ENCODE measurements at regions not wholly inside any gene's neighbourhood (a gene's known extent, or its start where the extent isn't known, plus 50 kb on each side); places are given as distances from the start of the nearest gene placed in this dataset.
A peak's percentile ranks its signal among the peaks of the same experiment; 100 is the strongest.

- peak in 1 of 2 donors; percentile 29 for DNase-seq
Observed at GRCh38 chr6:7468382-7469081, 72.9 kb upstream of the DSP start.

- DNase-seq = no peak
Observed at GRCh38 chr6:7469696-7470095, 71.8 kb upstream of the DSP start.

GRCh38 chr6:7471171-7471570 lies 70.3 kb upstream of the DSP start:
- no peak for DNase-seq

GRCh38 chr6:7473805-7474719 lies 67.4 kb upstream of the DSP start:
- no peak for DNase-seq

- no peak for DNase-seq
Observed at GRCh38 chr6:7475081-7475480, 66.4 kb upstream of the DSP start.

- DNase-seq = no peak
Observed at GRCh38 chr6:7479801-7480266, 61.6 kb upstream of the DSP start.

GRCh38 chr6:7484666-7485065 lies 56.8 kb upstream of the DSP start:
- no peak for DNase-seq

- no peak for DNase-seq
Observed at GRCh38 chr6:7486951-7487350, 54.5 kb upstream of the DSP start.

GRCh38 chr6:7488494-7488893 lies 53.0 kb upstream of the DSP start:
- no peak for DNase-seq

- DNase-seq = no peak
Observed at GRCh38 chr6:7489376-7489775, 52.1 kb upstream of the DSP start.
